H9 (cell line): ENCODE measurements at regions not wholly inside any gene's neighbourhood (a gene's known extent, or its start where the extent isn't known, plus 50 kb on each side); places are given as distances from the start of the nearest gene placed in this dataset.

Experiments
- DNase-seq: peaks from one replicate; pipeline ENCODE4 v3.0.0-alpha.2; 2017
- H2AFZ ChIP-seq: one replicate; pipeline ENCODE4 v1.6.1; 2013; ENCODE audit warnings: mild to moderate bottlenecking, low read length, control low read depth, moderate library complexity
- H2AK5ac ChIP-seq: 2 replicates; pipeline ENCODE4 v1.6.1; 2013; ENCODE audit warnings: low read length, control low read depth, mixed read lengths; ENCODE audit not compliant: insufficient read length
- H2BK120ac ChIP-seq: one replicate; pipeline ENCODE4 v1.6.1; 2013; ENCODE audit warnings: low read depth, mild to moderate bottlenecking, low read length, control low read depth, inconsistent platforms; ENCODE audit not compliant: poor library complexity, severe bottlenecking
- H2BK12ac ChIP-seq: 2 replicates; pipeline ENCODE4 v1.6.1; 2013; ENCODE audit warnings: low read length, control low read depth, mixed read lengths, low read depth; ENCODE audit not compliant: insufficient read length
- H2BK15ac ChIP-seq: 2 replicates; pipeline ENCODE4 v1.6.1; 2013; ENCODE audit warnings: low read depth, low read length, control low read depth
- H2BK20ac ChIP-seq: one replicate; pipeline ENCODE4 v1.6.1; 2013; ENCODE audit warnings: low read depth, mild to moderate bottlenecking, low read length, control low read depth, inconsistent platforms; ENCODE audit not compliant: poor library complexity, severe bottlenecking
- H2BK5ac ChIP-seq: 2 replicates; pipeline ENCODE4 v1.6.1; 2013; ENCODE audit warnings: low read length, control low read depth, mixed read lengths; ENCODE audit not compliant: insufficient read length
- H3K14ac ChIP-seq: 2 replicates; pipeline ENCODE4 v1.6.1; 2013; ENCODE audit warnings: low read length, control low read depth; ENCODE audit not compliant: insufficient read depth
- H3K18ac ChIP-seq: 2 replicates; pipeline ENCODE4 v1.6.1; 2013; ENCODE audit warnings: low read depth, mild to moderate bottlenecking, mixed read lengths, low read length, control low read depth; ENCODE audit not compliant: insufficient read length
- H3K23ac ChIP-seq: 2 replicates; pipeline ENCODE4 v1.6.1; 2013; ENCODE audit warnings: low read length, control low read depth, mixed read lengths, low read depth; ENCODE audit not compliant: insufficient read length
- H3K23me2 ChIP-seq: 2 replicates; pipeline ENCODE4 v1.6.1; 2013; ENCODE audit warnings: low read depth, mild to moderate bottlenecking, mixed read lengths, low read length, control low read depth; ENCODE audit not compliant: insufficient read length, poor library complexity, severe bottlenecking
- H3K27ac ChIP-seq: 2 replicates; pipeline ENCODE4 v1.5.1; 2013; ENCODE audit warnings: low read length, control low read depth, mixed read lengths, low read depth; ENCODE audit not compliant: insufficient read length
- H3K27me3 ChIP-seq: 2 replicates; pipeline ENCODE4 v1.6.1; 2013; ENCODE audit warnings: low read length, control low read depth, inconsistent platforms; ENCODE audit not compliant: insufficient read depth
- H3K4ac ChIP-seq: 2 replicates; pipeline ENCODE4 v1.6.1; 2013; ENCODE audit warnings: low read depth, mild to moderate bottlenecking, control low read depth, inconsistent platforms, low read length, moderate library complexity
- H3K4me1 ChIP-seq: 2 replicates; pipeline ENCODE4 v1.6.1; 2013; ENCODE audit warnings: low read length, control low read depth, inconsistent platforms; ENCODE audit not compliant: insufficient read depth
- H3K4me2 ChIP-seq: 2 replicates; pipeline ENCODE4 v1.6.1; 2013; ENCODE audit warnings: low read length, control low read depth, mixed read lengths; ENCODE audit not compliant: insufficient read length, insufficient read depth
- H3K56ac ChIP-seq: 2 replicates; pipeline ENCODE4 v1.6.1; 2013; ENCODE audit warnings: low read depth, mild to moderate bottlenecking, mixed read lengths, low read length, control low read depth; ENCODE audit not compliant: insufficient read length
- H3K79me1 ChIP-seq: 2 replicates; pipeline ENCODE4 v1.6.1; 2013; ENCODE audit warnings: low read depth, mild to moderate bottlenecking, moderate library complexity, low read length, control low read depth, inconsistent platforms; ENCODE audit not compliant: insufficient read depth, poor library complexity, severe bottlenecking
- H3K79me2 ChIP-seq: 2 replicates; pipeline ENCODE4 v1.6.1; 2013; ENCODE audit warnings: low read length, control low read depth, inconsistent platforms; ENCODE audit not compliant: insufficient read depth
- H3K9ac ChIP-seq: 2 replicates; pipeline ENCODE4 v1.6.1; 2013; ENCODE audit warnings: low read length, control low read depth, mixed read lengths; ENCODE audit not compliant: insufficient read length; ENCODE audit errors: extremely low read depth
- H3K9me3 ChIP-seq: one replicate; pipeline ENCODE4 v1.6.1; 2013; ENCODE audit warnings: low read depth, low read length, inconsistent platforms; ENCODE audit not compliant: control insufficient read depth
- H3T11ph ChIP-seq: one replicate; pipeline ENCODE4 v1.6.1; 2013; ENCODE audit warnings: mild to moderate bottlenecking, low read length, control low read depth, inconsistent platforms
- H4K20me1 ChIP-seq: one replicate; pipeline ENCODE4 v1.6.1; 2013; ENCODE audit not compliant: control insufficient read depth, insufficient read length, insufficient read depth
- H4K5ac ChIP-seq: 2 replicates; pipeline ENCODE4 v1.6.1; 2013; ENCODE audit warnings: low read depth, mild to moderate bottlenecking, mixed read lengths, low read length, control low read depth; ENCODE audit not compliant: insufficient read length
- H4K8ac ChIP-seq: replicated peaks from 2 replicates; pipeline ENCODE4 v1.6.1; 2013; ENCODE audit warnings: low read length, control low read depth, mixed read lengths, low read depth; ENCODE audit not compliant: insufficient read length
- H4K91ac ChIP-seq: 2 replicates; pipeline ENCODE4 v1.6.1; 2013; ENCODE audit warnings: low read depth, mild to moderate bottlenecking, moderate library complexity, mixed read lengths, low read length, control low read depth; ENCODE audit not compliant: insufficient read length
- H3K27ac Mint-ChIP-seq, 3 experiments: 2 replicates in 2 of 3; 3 replicates in 1 of 3; pipeline ENCODE4 v1.8.0; 2020 to 2021; ENCODE audit warnings: mixed read lengths in 3 of 3, mild to moderate bottlenecking in 1 of 3, moderate library complexity in 1 of 3
- H3K27me3 Mint-ChIP-seq: 2 replicates; pipeline ENCODE4 v1.8.0; 2021; ENCODE audit warnings: low read depth, mild to moderate bottlenecking, moderate library complexity, mixed read lengths
- H3K36me3 Mint-ChIP-seq, 3 experiments: 2 replicates in 2 of 3; 3 replicates in 1 of 3; pipeline ENCODE4 v1.8.0; 2020 to 2021; ENCODE audit warnings: low read depth in 3 of 3, mixed read lengths in 3 of 3; ENCODE audit not compliant: insufficient read depth in 1 of 3
- H3K4me1 Mint-ChIP-seq, 2 experiments: 2 replicates each; pipeline ENCODE4 v1.8.0; 2020; ENCODE audit warnings: mixed read lengths in 2 of 2
- H3K4me3 Mint-ChIP-seq, 2 experiments: 2 replicates in 1 of 2; 3 replicates in 1 of 2; pipeline ENCODE4 v1.8.0; 2020 to 2021; ENCODE audit warnings: mild to moderate bottlenecking in 2 of 2, mixed read lengths in 2 of 2, moderate library complexity in 1 of 2
- H3K9me3 Mint-ChIP-seq, 2 experiments: 2 replicates in 1 of 2; 3 replicates in 1 of 2; pipeline ENCODE4 v1.8.0; 2020; ENCODE audit warnings: mild to moderate bottlenecking in 2 of 2, mixed read lengths in 2 of 2, moderate library complexity in 1 of 2
- WGBS: extraction: QIAGEN DNeasy Blood & Tissue Kit; methylation state at CpG from one replicate; pipeline ENCODE4 v1.1.7; 2013; ENCODE audit warnings: missing lambda C conversion rate, low lambda C conversion rate, mixed read lengths; ENCODE audit not compliant: insufficient read length; ENCODE audit errors: extremely low coverage; 5-methylcytosine and 5-hydroxymethylcytosine counted together
- TF ChIP-seq, protein P1 (sequence below): fragments of 200-600 bp; sonication (generic); conservative IDR thresholded peaks from 3 replicates; pipeline ENCODE4 v1.8.0; 2021; ENCODE audit warnings: antibody characterized with exemption, mild to moderate bottlenecking

- no peak overlapping the region for H3K14ac ChIP-seq
- no peak overlapping the region for H3K4ac ChIP-seq
- H3K27me3 Mint-ChIP-seq, result no peaks in the 10 kb centered on the region
- no peak overlapping the region for H4K91ac ChIP-seq
- no peak overlapping the region for H2BK120ac ChIP-seq
- H3T11ph ChIP-seq, result no peak overlapping the region
- no CpG with 5 or more reads among the region's 3 CpGs for WGBS
- no peak overlapping the region for H4K8ac ChIP-seq
- H2BK20ac ChIP-seq, result no peak overlapping the region
- no peaks in the 10 kb centered on the region for H3K23me2 ChIP-seq
- DNase-seq, result no peak
- no peak overlapping the region for H3K27ac Mint-ChIP-seq
- no peak overlapping the region for H2AFZ ChIP-seq
- H2BK12ac ChIP-seq, result no peak overlapping the region
- H3K56ac ChIP-seq, result no peak overlapping the region
- H4K20me1 ChIP-seq, result no peaks in the 10 kb centered on the region
- peaks cover 11 to 17% of the 10 kb centered on the region in 2 experiments for H3K4me1 Mint-ChIP-seq
- H2BK5ac ChIP-seq, result no peak overlapping the region
- H4K5ac ChIP-seq, result no peak overlapping the region
- H3K23ac ChIP-seq, result no peak overlapping the region
- peaks cover 16 to 26% (median 26%) of the 10 kb centered on the region in 3 experiments for H3K36me3 Mint-ChIP-seq
- TF ChIP-seq, protein P1, sequence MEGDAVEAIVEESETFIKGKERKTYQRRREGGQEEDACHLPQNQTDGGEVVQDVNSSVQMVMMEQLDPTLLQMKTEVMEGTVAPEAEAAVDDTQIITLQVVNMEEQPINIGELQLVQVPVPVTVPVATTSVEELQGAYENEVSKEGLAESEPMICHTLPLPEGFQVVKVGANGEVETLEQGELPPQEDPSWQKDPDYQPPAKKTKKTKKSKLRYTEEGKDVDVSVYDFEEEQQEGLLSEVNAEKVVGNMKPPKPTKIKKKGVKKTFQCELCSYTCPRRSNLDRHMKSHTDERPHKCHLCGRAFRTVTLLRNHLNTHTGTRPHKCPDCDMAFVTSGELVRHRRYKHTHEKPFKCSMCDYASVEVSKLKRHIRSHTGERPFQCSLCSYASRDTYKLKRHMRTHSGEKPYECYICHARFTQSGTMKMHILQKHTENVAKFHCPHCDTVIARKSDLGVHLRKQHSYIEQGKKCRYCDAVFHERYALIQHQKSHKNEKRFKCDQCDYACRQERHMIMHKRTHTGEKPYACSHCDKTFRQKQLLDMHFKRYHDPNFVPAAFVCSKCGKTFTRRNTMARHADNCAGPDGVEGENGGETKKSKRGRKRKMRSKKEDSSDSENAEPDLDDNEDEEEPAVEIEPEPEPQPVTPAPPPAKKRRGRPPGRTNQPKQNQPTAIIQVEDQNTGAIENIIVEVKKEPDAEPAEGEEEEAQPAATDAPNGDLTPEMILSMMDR, result no peak
- no peak overlapping the region for H3K4me2 ChIP-seq
- no peaks in the 10 kb centered on the region for H3K27me3 ChIP-seq
- no peak overlapping the region for H2BK15ac ChIP-seq
- H3K9ac ChIP-seq, result no peak overlapping the region
- peaks cover 4% of the 10 kb centered on the region; the same call in 1 of the 2 replicates for H3K4me1 ChIP-seq
- peaks cover 19% of the 10 kb centered on the region for H3K9me3 ChIP-seq
- no peak overlapping the region for H3K27ac ChIP-seq
- peaks cover 58 to 64% of the 10 kb centered on the region in 2 experiments for H3K9me3 Mint-ChIP-seq
- H3K4me3 Mint-ChIP-seq, result peak overlapping the region in 1 of 2 experiments; percentile 36; a peak in 2 of 5 replicates
- H3K18ac ChIP-seq, result no peak overlapping the region
- H3K79me2 ChIP-seq, result no peaks in the 10 kb centered on the region
- no peaks in the 10 kb centered on the region for H3K79me1 ChIP-seq
- no peak overlapping the region for H2AK5ac ChIP-seq
Observed at GRCh38 chrX:13153796-13154195, 109.4 kb upstream of the FAM9C start.
